ENCODE measurements at regions not wholly inside any gene's neighbourhood (a gene's known extent, or its start where the extent isn't known, plus 50 kb on each side); places are given as distances from the start of the nearest gene placed in this dataset.

DNA sequence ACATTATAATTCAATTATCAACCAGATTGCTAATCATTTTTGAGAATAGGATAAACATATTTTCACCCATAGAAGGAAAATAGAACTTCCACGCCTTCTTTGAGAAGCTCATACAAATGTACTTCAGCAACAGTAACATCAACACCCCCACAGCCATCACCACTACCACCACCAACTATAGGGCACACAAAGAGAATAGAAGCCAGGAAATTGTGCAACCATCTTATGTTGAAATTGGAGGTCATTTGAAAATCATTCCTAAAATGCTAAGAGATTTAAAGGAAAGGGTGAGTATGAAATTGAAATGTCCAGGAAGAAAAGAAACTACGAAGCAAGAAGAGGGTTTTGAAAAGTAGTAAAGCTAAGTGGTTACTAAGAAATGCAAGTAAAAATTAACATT, 563.4 kb downstream of the ZNF804A start:
- TF ChIP-seq, protein P1, sequence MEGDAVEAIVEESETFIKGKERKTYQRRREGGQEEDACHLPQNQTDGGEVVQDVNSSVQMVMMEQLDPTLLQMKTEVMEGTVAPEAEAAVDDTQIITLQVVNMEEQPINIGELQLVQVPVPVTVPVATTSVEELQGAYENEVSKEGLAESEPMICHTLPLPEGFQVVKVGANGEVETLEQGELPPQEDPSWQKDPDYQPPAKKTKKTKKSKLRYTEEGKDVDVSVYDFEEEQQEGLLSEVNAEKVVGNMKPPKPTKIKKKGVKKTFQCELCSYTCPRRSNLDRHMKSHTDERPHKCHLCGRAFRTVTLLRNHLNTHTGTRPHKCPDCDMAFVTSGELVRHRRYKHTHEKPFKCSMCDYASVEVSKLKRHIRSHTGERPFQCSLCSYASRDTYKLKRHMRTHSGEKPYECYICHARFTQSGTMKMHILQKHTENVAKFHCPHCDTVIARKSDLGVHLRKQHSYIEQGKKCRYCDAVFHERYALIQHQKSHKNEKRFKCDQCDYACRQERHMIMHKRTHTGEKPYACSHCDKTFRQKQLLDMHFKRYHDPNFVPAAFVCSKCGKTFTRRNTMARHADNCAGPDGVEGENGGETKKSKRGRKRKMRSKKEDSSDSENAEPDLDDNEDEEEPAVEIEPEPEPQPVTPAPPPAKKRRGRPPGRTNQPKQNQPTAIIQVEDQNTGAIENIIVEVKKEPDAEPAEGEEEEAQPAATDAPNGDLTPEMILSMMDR (IDR thresholded peaks at IDR 0.05), result no peak
- TF ChIP-seq POLR2A (IDR thresholded peaks at IDR 0.05), result no peak

Measured in body of pancreas (tissue), 4 donors.